Fibroblast of lung (primary cell): ENCODE measurements at regions not wholly inside any gene's neighbourhood (a gene's known extent, or its start where the extent isn't known, plus 50 kb on each side); places are given as distances from the start of the nearest gene placed in this dataset.

Experiments used
- CTCF ChIP-seq, 2 donors: IDR thresholded peaks in 1 of 2; conservative IDR thresholded peaks in 1 of 2; 1 replicate in 1 of 2; 2 replicates in 1 of 2; pipeline ENCODE4 v1.5.1; 2011 to 2012; ENCODE audit warnings: low read length in 2 of 2, control low read depth in 1 of 2, inconsistent platforms in 1 of 2, low read depth in 1 of 2, mild to moderate bottlenecking in 1 of 2
- EZH2 ChIP-seq: IDR thresholded peaks from 2 replicates; pipeline ENCODE4 v1.5.1; 2012; ENCODE audit warnings: low read length, control low read depth, mild to moderate bottlenecking; ENCODE audit errors: missing control alignments

DNA sequence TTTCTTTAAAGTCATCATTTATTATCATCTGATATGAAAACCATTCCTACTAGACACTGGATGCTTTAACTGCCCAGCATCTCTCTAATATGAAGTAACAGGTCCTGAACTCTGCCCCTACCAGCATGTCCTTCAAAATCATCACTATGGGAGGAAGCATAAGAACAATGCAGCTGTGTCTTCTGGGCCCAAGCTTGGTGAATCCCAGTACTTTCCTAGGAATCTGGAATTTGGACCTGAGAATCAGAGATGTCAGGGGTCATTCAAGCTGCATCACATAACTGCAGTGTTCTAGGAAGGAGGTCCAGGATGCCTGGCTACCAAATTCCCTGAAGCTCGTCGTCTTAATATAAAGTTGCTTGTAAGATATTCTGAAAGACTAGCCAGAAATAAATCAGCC, 182.7 kb downstream of the AHR start:
- no peak for TF ChIP-seq CTCF (conservative IDR thresholded peaks at IDR 0.05 in 1 of 2, IDR thresholded peaks at IDR 0.05 in 1 of 2; ENCODE audit: low read depth in 1 of 2, low read length in 2 of 2)
- no peak for TF ChIP-seq EZH2
